D721Med (cell line): ENCODE measurements at regions not wholly inside any gene's neighbourhood (a gene's known extent, or its start where the extent isn't known, plus 50 kb on each side); places are given as distances from the start of the nearest gene placed in this dataset.

Source experiments
- DNase-seq: peaks from one replicate; pipeline ENCODE4 v3.0.0; 2011; ENCODE audit warnings: low spot score; ENCODE audit not compliant: insufficient read length
- FAIRE-seq: peaks from 2 replicates; lab custom pipeline; 2011; peaks lifted over from hg19 to GRCh38; lab: Jason Lieb, UNC
- CTCF ChIP-seq: IDR thresholded peaks from 2 replicates; pipeline ENCODE4 v1.5.1; 2012; ENCODE audit warnings: mild to moderate bottlenecking, control low read depth; ENCODE audit not compliant: insufficient read depth; ENCODE audit errors: missing control alignments

- FAIRE-seq (no peak), DNase-seq (no peak)
- no peak for TF ChIP-seq CTCF
Measured at GRCh38 chr5:89010512-89010911, 127.5 kb upstream of the MEF2C start.

- no peak for TF ChIP-seq CTCF
- FAIRE-seq (no peak), DNase-seq (no peak)
Measured at GRCh38 chr5:89008291-89008690, 125.3 kb upstream of the MEF2C start.

GRCh38 chr5:89005990-89006389 is 123.0 kb upstream of the MEF2C start:
- FAIRE-seq (no peak), DNase-seq (no peak)
- TF ChIP-seq CTCF: no peak

GRCh38 chr5:89004379-89004778 is 121.4 kb upstream of the MEF2C start:
- TF ChIP-seq CTCF: no peak
- no peak for FAIRE-seq

GRCh38 chr5:89003563-89004036 is 120.6 kb upstream of the MEF2C start:
- no peak for TF ChIP-seq CTCF
- DNase-seq: no peak
- no peak for FAIRE-seq

More at GRCh38 chr5:89004379-89004778, 121.4 kb upstream of the MEF2C start:
- no peak for DNase-seq

GRCh38 chr5:88999853-89000252 is 116.9 kb upstream of the MEF2C start:
- no peak for TF ChIP-seq CTCF
- DNase-seq: no peak
- FAIRE-seq: no peak

GRCh38 chr5:88997937-88998336 is 115.0 kb upstream of the MEF2C start:
- TF ChIP-seq CTCF: no peak
- FAIRE-seq: no peak
- DNase-seq: no peak
